Right hindlimb (tissue), 1 donor: ENCODE measurements at regions not wholly inside any gene's neighbourhood (a gene's known extent, or its start where the extent isn't known, plus 50 kb on each side); places are given as distances from the start of the nearest gene placed in this dataset.
"Not testable (repeated sequence)": the region's sequence is repeated elsewhere in the genome, so short reads cannot be mapped to it uniquely, and the experiment has no call there.

Experiments used
- DNase-seq: peaks from one replicate; pipeline ENCODE4 v3.0.0-alpha.2; 2018

- DNase-seq, result no peak
These were observed 148.9 kb upstream of the PFKP start for GRCh38 chr10:2918489-2918888.

DNA sequence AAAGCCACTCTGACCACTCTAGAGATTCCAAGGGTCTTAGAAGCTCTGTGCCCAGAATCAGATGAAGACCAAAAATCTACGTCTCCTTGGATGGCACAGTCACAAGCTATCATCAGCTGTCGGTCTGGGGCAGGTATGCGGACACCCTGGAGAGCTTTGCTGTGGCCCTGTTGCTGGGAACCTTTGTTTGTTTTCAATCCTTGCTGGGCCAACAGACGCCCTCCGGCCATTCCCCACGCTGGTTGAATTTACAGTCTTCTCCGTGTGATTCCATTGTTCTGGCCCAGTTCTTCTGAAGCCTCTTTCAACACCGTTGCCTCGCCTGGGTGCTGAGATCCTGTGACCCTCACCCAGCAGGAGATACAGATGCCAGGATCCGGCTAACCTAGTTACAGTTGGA lies 149.4 kb upstream of the PFKP start:
- DNase-seq, result no peak

- DNase-seq, result no peak
These were observed 151.9 kb upstream of the PFKP start for GRCh38 chr10:2915412-2915811.

GRCh38 chr10:2914741-2915140 lies 152.6 kb upstream of the PFKP start:
- no peak for DNase-seq

DNA sequence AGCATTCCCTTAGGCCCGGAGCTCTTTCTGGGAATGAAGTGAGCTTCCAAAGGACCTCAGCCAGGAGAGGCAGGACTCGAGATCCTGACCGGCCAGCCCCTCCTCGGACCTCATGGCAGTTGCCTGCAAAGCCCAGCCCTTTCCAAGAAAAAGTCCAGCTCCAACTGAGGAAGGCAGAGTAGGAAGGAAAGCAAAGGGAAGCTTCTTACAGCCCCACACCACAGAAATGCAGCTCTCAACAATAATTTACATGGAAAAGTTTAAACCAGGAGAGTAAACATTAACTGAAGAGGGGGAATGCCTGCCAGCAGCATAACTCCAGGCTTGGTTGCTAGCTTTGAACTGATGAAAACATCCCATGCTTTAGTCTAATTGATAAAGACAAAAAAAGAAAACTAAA lies 153.9 kb upstream of the PFKP start:
- no peak for DNase-seq

GRCh38 chr10:2910656-2911055 lies 156.7 kb upstream of the PFKP start:
- DNase-seq, result no peak

DNA sequence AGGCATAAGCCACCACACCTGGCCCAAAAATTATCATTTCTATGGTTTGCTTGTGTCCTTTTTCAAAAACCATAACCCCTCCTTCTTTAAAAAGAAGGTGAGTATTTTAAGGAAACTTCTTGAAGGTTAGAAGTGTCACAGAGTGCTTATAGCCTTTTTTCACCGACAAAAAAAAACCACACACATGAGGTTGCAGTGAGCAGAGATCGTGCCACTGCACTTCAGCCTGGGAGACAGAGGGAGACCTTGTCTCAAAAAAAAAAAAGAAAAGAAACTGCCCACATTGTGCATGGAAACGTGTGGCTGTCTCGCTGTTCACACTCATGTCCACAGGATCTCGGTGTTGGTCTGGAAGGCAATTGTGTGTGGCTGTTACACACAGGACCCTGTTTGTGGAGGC lies 157.4 kb upstream of the PFKP start:
- no peak for DNase-seq

DNA sequence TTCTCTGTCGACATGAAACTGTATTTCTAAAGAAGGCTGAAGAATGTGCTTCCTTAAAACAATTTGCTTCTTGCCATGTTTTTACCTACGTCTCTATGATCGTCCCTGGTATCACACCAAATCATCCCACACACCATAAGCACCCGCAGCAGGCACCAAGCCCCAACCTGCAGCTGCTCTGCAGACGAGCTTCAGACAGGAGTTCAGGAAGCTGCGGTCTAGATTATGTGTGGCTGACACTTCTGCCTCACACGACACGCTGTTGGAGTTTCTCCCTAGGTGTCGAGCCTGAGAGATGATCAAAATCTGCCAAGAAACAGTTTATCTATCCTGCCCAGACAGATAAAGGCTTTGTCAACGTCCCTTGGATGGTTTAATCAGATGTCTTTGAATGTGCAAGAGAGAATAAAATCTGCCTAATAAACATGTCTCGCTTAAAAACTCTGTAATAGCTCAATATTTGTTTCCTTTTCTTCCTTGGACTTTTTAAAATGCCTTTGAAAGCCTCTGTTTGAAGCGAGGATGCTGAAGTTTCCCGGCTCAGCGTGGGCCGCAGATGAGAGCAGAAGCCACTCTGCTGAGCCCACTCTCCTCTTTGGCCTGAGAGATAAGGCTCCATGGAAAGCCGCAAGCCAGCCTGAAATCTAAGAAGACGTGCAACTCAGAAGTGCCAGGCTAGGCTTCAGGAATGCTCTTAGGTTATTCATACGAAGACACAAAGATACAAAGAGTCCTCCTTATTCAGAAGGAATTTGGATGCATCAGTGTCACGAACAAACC lies 158.3 kb upstream of the PFKP start:
- DNase-seq, result no peak

DNA sequence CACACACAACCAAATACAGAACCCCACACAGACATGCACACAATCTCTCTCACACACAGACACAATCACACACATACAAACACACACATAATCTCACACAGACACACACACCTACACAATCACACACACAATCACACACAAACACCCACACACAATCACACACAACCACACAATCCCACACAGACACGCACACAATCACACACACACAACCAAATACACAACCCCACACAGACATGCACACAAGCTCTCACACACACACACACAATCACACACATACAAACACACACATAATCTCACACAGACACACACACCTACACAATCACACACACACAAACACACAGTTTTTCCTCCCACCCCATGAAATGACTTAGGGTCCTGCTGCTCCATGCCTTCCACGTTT lies 160.4 kb upstream of the PFKP start:
- DNase-seq, result no peak

GRCh38 chr10:2905851-2906250 lies 161.5 kb upstream of the PFKP start:
- no peak for DNase-seq

- no peak for DNase-seq
These were observed 166.8 kb upstream of the PFKP start for GRCh38 chr10:2900530-2900929.

- DNase-seq, result no peak
These were observed 167.9 kb upstream of the PFKP start for GRCh38 chr10:2899246-2899951.

DNA sequence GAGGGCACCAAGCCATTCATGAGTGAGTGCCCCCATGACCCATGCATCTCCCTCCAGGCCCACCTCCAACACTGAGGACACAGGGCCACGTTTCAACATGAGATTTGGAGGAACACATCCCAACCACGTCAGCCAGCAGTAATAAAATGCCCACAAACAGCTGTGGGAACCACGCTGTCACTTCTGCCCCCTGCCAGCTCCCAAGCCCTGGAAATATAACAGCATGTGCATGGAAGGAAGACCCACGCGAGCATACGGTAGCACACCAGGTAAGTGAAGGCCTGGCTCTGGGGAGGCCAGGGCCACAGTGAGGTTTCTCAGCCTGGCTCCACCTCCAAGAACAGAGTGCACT lies 168.9 kb upstream of the PFKP start:
- DNase-seq, result no peak

DNA sequence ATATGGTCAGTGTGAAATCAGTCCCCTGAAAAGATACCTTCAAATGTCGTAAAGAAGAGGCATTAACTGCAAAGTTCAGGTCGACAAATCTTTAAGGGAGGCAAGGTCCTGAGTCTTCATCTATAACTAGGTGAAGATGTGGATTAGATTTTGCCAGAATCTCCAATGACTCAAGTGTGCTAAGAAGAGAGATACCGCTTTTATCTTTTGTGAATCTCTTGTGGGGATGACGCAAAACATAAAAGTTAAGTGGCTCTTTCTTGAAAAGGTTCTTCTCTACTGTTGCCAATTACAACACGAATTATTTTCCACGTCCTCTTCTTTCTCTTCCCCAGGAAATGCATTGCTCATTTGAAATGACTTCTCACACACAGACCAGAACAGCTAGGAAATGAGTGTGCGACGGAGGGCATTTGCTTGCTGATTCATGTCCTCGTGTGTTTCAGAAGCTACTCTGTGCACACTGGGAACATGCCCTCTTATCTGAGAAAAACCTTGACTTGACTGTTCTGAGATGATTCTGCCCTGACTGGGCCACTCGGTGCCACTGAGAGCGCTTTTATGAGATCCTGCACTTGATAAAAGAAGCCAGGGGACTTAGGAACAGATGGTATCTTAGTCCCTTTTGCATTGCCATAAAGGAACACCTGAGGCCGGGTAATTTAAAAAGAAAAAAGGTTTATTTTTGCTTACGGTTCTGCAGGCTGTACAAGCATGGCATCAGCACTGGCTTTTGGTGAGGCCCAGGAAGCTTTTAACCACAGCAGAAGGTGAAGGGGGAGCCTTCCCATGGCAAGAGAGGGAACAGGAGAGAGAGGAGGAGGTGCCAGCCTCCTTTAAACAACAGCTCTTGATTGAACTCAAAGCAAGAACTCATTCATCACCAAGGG lies 169.5 kb upstream of the PFKP start:
- no peak for DNase-seq

GRCh38 chr10:2896334-2896733 lies 171.0 kb upstream of the PFKP start:
- not testable (repeated sequence) for DNase-seq

DNA sequence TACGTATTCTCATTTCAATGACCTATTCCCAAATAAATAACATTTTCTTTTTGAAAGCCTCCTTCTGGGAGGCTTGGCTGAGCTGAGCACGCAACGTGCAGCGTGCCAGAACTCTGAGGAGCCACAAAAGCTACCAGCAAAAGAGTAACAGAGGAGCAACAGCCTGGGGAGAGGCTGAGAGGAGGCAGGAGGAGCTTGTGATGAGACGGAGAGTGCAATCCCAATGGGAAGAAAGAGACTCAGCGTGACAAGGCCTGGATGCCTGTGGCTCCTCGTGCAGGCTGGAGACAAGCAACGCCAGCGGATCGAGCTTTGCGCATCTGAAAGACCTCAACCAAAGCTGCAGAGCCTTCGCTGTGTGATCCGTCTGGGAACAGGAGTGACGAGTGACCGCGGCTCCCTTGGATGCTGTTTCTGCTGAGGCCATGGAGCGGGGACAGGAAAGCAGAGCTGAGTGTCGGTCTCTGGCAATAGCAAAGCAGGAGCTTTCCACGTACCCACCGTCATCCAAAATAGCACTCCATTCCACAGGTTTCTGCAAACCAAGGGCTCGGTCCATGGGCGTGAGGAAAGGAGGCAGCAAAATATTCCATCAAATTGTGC lies 171.7 kb upstream of the PFKP start:
- no peak for DNase-seq

GRCh38 chr10:2893991-2894390 lies 173.4 kb upstream of the PFKP start:
- DNase-seq, result no peak

- DNase-seq, result no peak
These were observed 174.0 kb upstream of the PFKP start for GRCh38 chr10:2893158-2893845.

DNA sequence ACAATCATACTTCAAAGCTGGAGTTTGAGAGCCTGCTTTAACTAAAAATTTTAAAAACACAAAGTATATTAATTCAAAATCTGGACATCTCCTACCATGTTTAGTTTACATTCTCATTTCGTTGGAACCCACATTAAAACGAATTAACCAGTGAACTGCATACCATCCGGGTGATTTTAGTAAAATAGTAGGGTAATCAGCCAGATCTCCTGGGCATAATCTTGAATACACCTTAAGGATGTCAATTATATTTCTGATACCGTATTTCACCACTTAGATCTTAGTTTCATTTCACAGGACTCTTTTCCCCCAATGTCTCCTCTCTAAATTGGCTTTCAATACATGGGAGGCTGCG lies 175.6 kb upstream of the PFKP start:
- DNase-seq, result no peak

- DNase-seq, result no peak
These were observed 176.1 kb upstream of the PFKP start for GRCh38 chr10:2891073-2891769.

DNA sequence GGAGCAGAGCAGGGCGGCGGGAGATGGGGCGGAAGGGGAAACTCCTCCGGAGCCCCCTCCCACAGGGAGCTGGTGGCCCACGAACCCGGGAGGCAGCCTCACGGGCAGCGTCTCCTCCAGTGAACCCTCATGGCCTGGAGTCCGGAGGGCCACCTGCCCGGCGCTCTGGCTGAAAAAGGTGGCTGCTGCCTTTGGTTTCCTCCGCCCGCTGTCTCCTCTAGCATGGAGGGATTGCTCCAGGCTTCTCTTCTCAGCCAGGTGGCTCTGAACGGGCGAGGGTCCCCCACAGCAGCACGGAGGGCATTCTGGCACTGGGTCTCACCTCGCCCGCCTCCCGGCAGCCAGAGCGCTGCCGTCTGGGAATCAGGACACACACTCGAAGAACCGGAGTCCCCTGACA lies 177.3 kb upstream of the PFKP start:
- no peak for DNase-seq

DNA sequence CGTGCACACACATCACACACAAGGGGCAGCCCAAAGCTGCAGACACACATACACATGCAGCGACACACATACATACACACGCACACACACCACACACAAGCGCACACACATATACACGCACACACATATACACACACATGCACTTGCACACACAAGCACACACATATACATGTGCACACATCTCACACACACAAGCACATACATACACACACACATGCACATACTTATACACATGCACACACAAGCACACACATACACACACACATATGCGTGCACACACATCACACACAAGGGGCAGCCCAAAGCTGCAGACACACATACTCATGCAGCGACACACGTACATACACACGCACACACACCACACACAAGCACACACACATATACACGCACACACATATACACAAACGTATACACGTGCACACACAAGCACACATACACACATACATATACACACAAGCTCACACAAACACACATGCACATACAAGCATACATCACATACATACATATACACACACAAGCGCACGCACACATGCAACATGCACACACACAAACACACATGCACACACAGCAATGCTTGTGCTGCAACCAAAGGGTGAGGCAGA lies 178.8 kb upstream of the PFKP start:
- DNase-seq, result no peak
